Erythroblast (primary cell): ENCODE measurements at regions not wholly inside any gene's neighbourhood (a gene's known extent, or its start where the extent isn't known, plus 50 kb on each side); places are given as distances from the start of the nearest gene placed in this dataset.
A peak's percentile ranks its signal among the peaks of the same experiment; 100 is the strongest.

ENCODE experiments used
- DNase-seq, 2 experiments: peaks; one replicate each; lab custom pipeline; 2025; lab: John Stamatoyannopoulos, UW
- GATA1 ChIP-seq: IDR thresholded peaks from 2 replicates; pipeline ENCODE4 v1.6.1; 2011; ENCODE audit warnings: low read depth, mild to moderate bottlenecking, control low read depth, low read length, moderate library complexity
- POLR2A ChIP-seq: IDR thresholded peaks from 2 replicates; pipeline ENCODE4 v1.6.1; 2011; ENCODE audit warnings: mild to moderate bottlenecking, low read length

GRCh38 chr12:5210923-5211290 lies 167.2 kb downstream of the KCNA5 start:
- TF ChIP-seq POLR2A = no peak
- DNase-seq = no peak

GRCh38 chr12:5213336-5213735 lies 169.7 kb downstream of the KCNA5 start:
- no peak for TF ChIP-seq POLR2A
- no peak for TF ChIP-seq GATA1
- DNase-seq = no peak

GRCh38 chr12:5213990-5214389 lies 170.3 kb downstream of the KCNA5 start:
- TF ChIP-seq GATA1 = no peak
- TF ChIP-seq POLR2A = no peak
- DNase-seq = no peak

GRCh38 chr12:5217936-5218335 lies 174.3 kb downstream of the KCNA5 start:
- TF ChIP-seq POLR2A (no peak), GATA1 (no peak)
- DNase-seq = no peak

GRCh38 chr12:5220099-5220498 lies 176.4 kb downstream of the KCNA5 start:
- peak; percentile 62 to 77 for DNase-seq
- no peak for TF ChIP-seq POLR2A

GRCh38 chr12:5220835-5221234 lies 177.2 kb downstream of the KCNA5 start:
- TF ChIP-seq POLR2A (no peak), GATA1 (no peak)
- DNase-seq = peak; percentile 90 to 95

- TF ChIP-seq GATA1 (no peak), POLR2A (no peak)
- no peak for DNase-seq
Measured at GRCh38 chr12:5222011-5222461, 178.4 kb downstream of the KCNA5 start.

- no peak for DNase-seq
- TF ChIP-seq GATA1 (no peak), POLR2A (no peak)
Measured at GRCh38 chr12:5222729-5223128, 179.1 kb downstream of the KCNA5 start.

- DNase-seq = no peak
- TF ChIP-seq GATA1 (no peak), POLR2A (no peak)
Measured at GRCh38 chr12:5223881-5224280, 180.2 kb downstream of the KCNA5 start.

GRCh38 chr12:5226581-5226980 lies 182.9 kb downstream of the KCNA5 start:
- no peak for TF ChIP-seq POLR2A
- TF ChIP-seq GATA1 = no peak
- DNase-seq = no peak

- TF ChIP-seq POLR2A (no peak), GATA1 (no peak)
- DNase-seq = no peak
Measured at GRCh38 chr12:5227708-5228373, 184.2 kb downstream of the KCNA5 start.

GRCh38 chr12:5230156-5230555 lies 186.5 kb downstream of the KCNA5 start:
- TF ChIP-seq POLR2A (no peak), GATA1 (no peak)
- no peak for DNase-seq

GRCh38 chr12:5230861-5231260 lies 187.2 kb downstream of the KCNA5 start:
- no peak for DNase-seq
- TF ChIP-seq POLR2A (no peak), GATA1 (no peak)

GRCh38 chr12:5232291-5232690 lies 188.6 kb downstream of the KCNA5 start:
- TF ChIP-seq GATA1 (no peak), POLR2A (no peak)
- no peak for DNase-seq

- TF ChIP-seq POLR2A (no peak), GATA1 (no peak)
- no peak for DNase-seq
Measured at GRCh38 chr12:5232826-5233500, 189.3 kb downstream of the KCNA5 start.
